ENCODE measurements at regions not wholly inside any gene's neighbourhood (a gene's known extent, or its start where the extent isn't known, plus 50 kb on each side); places are given as distances from the start of the nearest gene placed in this dataset.
A peak's percentile ranks its signal among the peaks of the same experiment; 100 is the strongest.
"Not testable (repeated sequence)": the region's sequence is repeated elsewhere in the genome, so short reads cannot be mapped to it uniquely, and the experiment has no call there.

DNA sequence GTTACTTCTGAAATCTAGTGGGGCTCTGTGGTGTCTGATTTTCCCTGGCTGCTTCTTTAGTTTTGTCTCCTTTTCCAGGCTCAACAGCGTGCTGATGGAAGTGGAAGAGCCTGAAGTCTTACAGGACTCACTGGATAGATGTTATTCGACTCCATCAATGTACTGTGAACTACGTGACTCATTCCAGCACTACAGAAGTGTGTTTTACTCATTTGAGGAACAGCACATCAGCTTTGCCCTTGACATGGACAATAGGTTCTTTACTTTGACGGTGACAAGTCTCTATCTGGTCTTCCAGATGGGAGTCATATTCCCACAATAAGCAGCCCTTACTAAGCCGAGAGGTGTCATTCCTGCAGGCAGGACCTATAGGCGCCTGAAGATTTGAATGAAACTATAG is 51.1 kb downstream of the NBPF8 start:
- peak; percentile 4 for DNase-seq

DNA sequence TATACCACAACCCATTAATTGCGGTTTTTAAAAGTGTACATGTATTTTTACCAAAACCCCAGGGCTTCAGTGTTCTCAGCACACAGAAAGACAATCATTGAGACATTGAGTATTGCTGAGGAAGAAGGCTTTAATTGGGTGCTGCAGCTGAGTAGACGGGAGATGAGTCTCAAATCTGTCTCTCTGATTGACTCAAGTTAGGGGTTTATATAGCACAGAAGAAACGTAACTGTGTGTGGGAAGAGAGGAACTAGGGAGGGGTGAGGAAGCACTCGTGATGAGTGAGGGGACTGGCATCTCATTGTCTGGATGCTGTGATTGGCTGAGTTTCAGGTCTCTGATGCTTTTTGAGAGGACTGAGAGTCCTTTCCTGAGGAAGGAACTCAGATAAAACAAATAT is 62.8 kb downstream of the NBPF8 start:
- not testable (repeated sequence) for DNase-seq

DNA sequence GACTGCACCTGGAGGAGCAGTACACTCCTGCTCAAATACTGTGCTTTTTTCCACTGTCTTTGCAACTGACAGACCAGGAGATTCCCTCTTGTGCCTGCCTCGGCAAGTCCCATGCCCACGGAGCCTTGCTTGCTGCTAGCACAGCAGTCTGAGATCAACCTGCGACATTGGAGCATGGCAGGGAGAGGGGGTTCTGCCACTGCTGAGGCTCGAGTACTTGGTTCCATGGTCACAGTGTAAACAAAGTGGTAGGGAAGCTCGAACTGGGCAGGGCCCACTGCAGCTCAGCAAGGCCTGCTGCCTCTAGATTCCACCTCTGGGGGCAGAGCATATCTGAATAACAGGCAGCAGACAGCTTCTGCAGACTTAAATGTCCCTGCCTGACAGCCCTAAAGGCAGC is 63.6 kb downstream of the NBPF8 start:
- not testable (repeated sequence) for DNase-seq

DNA sequence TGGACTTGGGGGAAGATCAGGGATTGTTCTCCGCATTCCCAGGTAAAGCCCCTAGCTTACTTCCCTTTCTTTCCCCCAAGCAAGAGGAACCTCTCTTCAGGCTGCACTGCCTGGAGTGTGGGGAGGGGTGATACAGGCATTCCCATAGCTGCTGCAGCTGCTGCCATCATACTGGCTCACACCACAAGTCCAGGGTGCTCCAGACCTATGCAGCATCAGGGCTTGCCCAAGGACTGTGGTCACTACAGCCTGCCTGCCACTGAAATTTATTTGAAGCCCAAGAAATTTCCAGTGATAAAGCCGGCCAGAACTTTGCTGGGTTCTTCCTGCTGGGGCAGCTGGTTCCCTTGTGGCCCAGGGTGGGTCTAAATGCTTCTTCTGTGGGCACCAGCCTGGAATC is 72.7 kb downstream of the NBPF8 start:
- not testable (repeated sequence) for DNase-seq

DNA sequence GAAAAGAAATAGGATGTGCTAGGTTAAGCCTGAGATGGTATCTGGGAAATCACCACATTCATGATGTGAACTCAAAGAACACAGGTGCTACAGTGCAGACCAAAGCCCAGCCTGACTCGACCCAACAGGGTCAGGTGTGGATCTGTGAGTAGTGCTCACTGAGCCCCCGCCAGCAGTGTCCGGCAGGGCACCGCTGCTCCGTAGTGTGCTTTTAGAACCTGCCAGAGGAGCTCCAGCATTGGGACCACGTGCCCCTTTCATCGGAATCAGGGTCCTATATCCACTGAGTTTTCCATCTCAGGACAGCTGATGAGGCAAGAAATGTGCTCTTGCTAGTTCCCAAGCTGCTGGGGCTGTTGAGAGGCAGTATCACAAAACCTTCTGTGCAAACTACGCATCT is 74.4 kb downstream of the NBPF8 start:
- DNase-seq = not testable (repeated sequence)

DNA sequence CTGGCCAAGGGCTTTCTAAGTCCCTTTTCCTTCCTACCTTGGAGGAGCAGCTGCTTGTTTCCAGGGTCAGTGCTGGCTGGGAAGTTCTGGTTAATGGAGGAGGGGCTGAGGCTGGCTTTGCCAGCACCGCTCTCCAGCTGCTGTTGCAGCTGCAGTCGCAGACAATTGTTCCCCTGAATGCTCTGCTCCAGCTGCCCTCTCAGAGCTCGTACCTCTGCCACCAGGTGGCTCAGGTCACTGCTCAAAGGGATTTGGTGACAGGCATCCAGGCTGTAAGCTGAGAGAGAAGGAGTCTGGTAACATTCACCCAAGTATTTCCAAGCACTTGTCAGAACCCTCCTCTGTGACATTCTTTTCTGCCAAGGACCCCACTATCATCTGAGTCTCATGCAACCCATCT is 82.3 kb downstream of the NBPF8 start:
- not testable (repeated sequence) for DNase-seq

DNA sequence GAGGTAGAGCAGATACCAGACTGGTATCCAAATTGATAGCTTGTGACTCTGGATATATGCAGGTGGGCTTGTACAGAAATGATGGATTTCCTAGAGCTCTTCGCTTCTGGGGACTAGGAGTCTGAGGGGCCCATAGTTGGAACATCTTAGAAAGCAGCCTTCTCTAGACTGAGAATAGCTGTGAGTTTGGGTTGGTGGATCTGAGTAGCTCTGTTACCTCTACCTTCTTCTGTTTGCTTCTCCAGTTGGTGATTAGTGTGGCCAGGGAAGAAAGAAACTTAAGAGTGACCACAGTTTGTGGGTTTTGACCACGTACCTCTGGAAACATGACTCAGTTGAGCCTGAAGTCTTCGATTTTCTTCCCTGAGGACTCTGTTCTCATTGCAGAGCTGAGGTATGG is 88.4 kb downstream of the NBPF8 start:
- DNase-seq = not testable (repeated sequence)

DNA sequence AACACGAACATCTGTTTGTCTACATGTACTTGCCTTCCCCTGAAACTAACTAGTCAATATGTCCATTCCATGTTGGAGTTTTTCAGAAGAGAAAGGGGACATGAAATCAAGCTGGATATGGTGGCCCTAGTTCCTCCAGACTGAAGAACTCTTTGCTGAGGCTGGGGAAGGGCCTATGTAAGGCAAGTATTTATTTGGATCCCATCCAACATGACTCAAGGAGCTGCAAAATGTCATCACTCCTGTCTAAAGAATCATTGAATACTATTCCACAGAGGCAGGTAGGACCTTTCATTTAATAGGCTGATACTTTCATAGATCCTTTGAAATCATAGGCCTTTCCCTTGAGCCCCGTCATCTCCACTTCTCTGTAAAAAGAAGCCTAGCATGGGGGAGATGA is 91.5 kb downstream of the NBPF8 start:
- DNase-seq = not testable (repeated sequence)

DNA sequence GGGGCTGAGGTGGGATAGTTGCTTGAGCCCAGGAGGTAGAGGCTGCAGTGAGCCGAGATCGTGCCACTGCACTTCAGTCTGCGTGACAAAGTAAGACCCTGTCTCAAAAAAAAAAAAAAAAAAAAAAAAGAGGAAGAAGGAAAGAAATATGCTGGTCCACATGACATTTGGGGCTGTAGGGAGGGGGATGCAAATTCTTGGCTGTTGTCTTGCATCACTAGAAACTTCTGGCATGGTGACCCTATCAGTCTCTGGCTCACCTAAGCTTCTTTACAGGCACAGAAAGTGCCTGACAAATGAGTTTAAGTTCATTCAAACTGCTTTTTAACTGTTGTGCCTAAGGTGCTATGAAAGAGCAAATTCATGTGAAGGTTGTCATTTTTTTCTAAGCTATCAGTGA is 93.5 kb downstream of the NBPF8 start:
- not testable (repeated sequence) for DNase-seq

DNA sequence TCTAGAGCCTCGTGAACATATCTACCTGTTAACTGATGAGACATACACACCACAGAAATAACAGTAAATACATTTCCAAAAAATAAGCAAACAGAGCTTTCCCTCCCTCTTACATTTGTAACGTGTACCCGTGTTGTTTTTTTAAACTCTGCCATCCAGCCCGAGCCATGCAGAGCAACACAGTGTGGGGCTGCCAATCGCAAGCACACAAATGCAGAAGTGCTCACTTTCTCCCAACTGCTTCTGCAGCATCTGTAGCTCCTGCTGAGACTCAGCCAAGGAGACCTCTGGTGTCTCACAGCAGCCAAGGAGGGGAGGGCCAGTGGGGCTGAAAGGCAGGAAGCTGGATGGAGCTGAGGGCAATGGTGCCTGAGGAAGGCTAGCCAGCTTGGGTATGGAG is 94.4 kb downstream of the NBPF8 start:
- DNase-seq = not testable (repeated sequence)

DNA sequence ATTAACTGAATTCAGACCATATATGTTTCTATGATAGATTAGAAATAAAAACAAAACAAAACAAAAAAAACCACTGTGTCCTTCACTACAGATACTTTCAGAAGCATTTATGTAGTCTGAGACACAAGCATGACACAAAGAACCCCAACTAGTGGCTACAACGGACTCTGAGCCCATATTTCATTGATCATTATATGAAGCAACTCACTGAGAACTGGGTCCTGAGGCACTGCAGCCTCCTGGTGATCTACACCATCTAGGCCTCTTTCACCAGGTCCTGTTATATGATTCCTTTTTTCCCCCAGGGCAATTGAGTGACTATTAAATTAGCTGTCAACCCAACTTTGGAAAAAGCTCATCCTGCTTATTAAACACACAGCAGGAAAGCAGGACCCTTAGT is 98.3 kb downstream of the NBPF8 start:
- not testable (repeated sequence) for DNase-seq

DNA sequence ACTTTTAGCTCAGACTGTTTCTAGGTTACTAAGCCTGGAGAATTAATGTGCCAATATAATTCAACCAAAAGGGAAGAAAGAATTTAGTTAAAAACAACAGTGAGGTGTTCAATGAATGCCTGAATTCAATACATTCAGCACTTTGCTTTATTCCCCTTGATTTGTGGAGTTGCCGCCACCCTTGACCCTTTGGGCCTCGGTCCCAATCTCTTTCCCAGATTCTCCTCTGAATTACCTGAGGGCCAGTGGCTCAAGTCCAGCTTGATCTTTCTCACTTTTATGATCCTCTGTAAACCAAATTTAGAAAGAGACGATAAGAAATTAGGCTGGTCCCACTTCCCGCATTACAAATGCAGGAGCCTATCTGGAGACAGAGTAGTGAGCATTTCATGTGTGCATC is 98.7 kb downstream of the NBPF8 start:
- DNase-seq = not testable (repeated sequence)

DNA sequence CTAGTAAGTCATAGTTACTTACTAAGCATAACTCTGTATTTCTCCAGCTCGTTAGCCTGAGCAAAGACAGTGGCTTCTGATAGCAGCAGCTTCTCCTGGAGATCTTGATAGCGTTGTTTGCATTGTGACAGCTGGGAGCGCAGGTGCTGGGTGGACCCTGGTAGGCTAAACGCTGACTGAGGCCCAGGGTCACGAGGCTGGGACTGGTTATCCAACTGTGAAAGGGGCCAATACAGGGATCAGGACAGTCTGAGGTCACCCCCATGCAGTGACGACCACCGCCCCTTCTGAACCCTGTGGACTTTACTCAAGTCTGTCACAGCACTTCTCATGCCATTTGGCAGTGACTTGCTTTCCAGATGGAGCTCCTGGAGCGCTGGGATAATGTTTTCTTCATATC is 104.4 kb downstream of the NBPF8 start:
- not testable (repeated sequence) for DNase-seq

DNA sequence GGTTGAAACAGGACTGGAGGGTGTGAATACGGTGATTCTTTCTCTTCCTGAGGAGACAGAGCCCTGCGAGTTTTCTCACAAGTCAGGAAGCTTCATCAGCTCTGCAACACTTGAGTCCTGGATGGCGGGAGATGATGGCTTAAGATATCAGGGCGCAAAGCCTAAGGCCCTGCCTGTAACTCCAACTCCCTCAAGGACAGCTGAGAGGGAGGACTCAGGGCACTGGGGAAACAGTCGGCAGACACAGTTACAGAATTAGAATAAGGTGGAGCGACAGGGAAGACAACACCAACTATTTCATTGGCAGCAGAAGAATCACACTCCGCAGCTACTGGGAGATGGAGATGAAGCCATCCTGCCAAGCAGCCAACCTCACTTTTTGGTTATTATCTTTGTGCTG is 109.6 kb downstream of the NBPF8 start:
- DNase-seq = not testable (repeated sequence)

DNA sequence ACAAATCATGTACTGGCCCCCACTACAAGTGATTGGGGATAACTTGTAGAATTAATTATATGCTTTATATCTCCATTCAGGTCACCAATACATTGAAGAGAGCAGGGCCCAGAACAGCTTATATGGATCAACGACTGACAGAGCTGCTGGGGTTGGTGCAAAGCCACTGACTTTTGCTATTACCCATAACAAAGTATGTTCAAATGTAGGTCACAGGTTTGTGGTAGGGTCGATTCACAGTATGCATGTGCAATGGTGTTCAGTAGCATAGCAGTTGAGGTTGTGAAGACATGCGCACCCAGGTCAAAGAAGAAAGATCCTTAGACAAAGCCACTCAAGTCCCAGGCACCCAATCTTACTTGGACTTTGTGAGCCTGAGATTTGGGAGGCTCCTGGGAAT is 110.6 kb downstream of the NBPF8 start:
- DNase-seq = not testable (repeated sequence)

DNA sequence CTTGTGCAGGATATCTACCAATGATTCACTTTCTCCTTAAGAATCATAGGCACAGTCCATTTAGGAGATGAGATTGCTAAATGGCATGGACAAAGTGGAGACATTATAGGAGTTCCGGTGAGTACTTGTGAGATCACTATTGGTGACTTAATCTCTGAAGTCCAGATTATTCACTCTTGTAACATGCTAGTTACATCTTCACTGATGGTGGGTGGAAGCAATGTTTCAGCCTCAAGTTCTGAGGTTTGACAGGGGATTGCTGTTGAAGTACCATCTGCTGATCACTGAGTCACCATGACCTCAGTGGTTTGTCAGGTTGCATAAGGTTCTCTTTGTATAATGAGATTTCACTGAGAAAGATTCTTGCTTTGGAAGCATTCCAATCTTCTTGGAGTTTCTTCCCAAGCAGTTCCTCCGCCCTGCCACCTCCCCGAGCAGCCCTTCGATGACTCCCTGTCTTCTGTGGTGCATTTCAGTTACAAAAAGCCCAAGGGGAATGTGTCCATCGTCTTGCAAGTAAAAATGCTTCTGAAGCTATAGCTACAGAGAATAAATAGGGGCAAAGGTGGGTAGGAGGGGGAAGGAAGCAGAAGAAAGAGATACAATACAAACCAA is 114.7 kb downstream of the NBPF8 start:
- not testable (repeated sequence) for DNase-seq

DNA sequence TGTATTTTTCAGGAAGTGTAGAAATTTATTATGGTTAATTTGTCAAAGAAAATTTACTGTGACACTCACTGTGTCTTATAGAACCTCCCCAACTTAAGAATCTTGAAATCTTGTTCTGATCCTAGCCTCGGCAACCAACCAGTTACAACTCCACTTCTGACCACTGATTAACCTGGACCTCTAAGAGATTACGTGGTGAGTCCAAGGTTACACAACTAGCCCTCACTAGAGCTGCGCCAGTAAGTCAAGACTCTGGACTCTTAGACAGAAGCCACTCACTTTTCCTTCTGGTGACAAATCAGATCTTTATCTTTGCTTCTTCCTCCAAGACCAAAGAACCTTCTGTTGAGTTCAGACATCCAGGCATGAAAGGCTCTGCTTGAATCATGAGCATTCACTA is 116.6 kb downstream of the NBPF8 start:
- not testable (repeated sequence) for DNase-seq

DNA sequence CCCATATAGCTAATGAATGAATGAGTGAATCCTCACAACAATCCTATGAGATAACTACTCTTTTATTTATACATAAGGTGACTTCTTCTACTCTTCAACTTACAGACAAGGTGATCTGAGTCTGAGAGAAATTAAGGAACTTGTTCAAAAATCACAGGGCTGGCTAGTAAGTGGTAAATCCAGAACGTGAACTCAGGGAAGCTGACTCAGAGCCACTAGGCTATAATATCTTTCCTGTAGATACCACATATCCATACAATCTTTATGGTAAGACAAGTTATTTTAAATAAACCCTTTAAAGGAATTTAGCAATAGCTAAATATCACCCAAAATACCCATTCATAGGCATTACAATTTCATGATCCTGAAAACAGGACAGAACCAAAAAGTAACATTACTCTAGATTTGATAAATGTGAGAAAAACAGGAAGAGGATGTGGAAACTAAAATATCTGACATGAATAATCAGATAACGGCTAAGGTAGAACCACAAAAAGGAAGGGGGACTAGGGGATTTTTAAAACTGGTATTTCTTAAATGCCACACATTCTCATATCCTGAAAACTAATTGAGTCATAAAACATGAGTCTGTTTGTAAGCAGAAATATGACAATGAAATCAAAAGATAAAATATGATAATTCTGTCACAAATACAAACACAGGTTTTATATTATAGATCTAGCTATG is 119.7 kb downstream of the NBPF8 start:
- peak; percentile 40 for DNase-seq

DNA sequence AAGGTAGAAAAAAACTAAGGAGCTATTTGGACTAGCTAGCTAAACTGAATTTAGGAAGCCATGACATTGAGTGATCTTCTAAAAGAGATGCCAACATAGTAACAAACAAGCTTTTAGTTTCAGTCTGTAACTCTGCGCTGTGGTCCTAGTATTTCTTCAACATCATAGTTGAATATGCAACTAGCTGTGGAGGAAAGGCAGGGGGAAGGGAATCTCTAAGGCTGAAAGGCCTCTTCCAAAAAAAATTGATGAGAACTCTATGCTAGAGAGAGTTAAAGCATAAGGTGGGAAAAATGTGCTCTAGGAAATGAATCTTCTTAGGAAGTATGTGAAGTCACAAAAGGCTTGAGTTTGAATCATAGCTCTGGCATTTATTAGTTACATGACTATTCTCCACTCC is 120.2 kb downstream of the NBPF8 start:
- peak; percentile 80 for DNase-seq

DNA sequence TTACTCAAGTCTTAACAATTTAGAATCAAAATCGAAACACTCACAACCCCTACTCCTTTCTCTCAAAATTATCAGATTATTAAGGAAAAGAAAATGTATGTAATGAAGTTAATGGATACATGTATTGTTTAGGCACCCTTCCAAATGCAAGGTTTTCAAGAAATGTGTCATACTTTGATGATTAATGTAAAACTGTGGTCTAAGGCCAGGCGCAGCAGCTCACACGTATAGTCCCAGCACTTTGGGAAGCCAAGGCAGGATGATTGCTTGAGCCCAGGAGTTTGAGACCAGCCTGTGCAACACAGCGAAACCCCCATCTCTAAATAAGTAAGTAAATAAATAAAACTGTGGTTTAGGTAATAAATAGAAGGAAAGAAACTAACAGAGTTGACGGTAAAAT is 126.6 kb downstream of the NBPF8 start:
- DNase-seq = not testable (repeated sequence)

DNA sequence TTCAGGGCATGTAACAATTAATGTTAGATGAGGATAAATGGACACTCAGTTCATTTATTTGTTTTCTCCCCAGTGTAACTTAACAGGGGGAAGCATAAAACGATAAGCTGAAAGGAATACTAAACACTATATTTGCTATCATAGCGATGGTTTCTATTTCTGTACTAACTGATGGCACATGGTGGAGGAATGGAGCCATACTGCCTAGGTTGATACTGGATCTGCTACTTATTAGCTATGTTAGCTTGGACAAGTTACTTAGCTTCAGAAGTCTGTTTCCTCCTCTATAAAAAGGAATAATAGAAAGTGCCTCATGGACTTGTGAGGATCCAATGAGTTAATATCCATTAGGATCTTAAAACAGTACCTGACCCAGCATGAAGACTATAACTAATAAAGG is 127.5 kb downstream of the NBPF8 start:
- not testable (repeated sequence) for DNase-seq

DNA sequence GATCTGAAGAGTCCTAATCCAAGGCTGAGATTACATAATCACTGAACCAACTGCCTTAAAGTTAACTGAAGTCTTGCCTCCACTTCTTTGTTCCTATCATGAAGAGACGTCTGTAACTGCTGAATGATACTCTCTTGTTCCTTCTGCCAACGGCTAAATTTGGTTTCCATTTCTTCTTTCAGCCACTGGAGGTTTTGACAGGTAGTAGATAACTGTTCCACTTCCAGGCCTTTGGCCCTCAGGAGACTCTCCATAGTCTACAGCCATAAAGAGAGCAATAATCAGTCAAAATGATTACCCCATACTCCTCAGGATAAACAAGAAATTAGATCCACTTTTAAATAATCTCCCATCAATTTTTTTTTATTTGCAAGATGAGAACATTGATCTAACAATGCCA is 128.1 kb downstream of the NBPF8 start:
- DNase-seq = not testable (repeated sequence)

DNA sequence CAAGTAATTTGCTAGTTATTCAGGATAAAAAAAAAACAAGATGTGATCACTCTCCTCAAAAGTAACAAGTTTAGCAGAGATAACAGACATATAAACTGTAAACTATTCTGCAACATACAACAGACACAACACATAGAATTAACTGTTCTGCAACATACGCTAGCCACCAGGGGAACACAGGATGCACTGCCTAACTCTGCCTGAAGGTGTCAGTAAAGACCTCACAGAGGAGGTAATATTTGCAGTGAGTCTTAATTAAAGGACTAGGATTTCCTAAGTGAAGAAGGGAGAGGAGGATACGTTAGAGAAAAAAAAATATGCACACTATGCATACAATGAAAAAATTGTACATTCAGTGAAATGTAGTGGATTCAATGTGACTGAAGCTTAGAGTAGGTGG is 129.6 kb downstream of the NBPF8 start:
- DNase-seq = not testable (repeated sequence)

DNA sequence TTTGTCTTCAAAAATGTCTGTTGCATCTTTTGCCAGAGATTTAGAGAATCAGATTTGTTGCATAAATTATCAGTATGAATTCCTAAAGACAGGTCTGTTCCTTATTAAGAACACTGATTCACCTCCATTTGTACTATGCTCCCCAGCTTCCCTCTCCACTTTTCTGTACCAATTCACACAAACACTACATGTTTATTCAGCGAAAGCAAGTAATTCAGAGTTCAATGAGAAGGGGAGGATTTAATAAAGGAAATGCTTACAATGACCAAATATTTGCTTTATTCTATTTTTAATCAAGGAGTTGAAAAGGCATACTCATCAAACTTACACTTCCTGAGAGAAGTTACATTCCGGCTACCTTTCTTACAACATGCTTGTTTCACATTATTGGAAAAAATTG is 135.5 kb downstream of the NBPF8 start:
- not testable (repeated sequence) for DNase-seq

DNA sequence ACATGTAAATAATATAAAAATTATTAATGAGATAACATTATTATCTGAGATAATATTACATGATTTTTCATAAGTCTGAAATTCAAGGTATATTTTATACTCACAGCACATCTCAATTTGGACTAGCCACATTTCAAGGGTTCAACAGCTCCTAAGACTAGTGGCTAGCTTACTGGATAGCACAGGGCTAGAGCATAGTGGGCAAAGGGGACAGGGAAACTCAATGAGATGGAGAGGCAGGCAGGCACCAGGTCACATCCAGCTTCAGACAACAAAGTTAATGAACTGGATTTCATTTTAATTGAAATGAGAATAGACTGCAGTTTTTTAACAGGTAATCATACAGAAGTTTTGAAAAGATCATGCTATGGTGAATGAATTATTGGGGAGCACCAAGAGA is 137.4 kb downstream of the NBPF8 start:
- DNase-seq = not testable (repeated sequence)
